ENCODE measurements at regions not wholly inside any gene's neighbourhood (a gene's known extent, or its start where the extent isn't known, plus 50 kb on each side); places are given as distances from the start of the nearest gene placed in this dataset.

DNA sequence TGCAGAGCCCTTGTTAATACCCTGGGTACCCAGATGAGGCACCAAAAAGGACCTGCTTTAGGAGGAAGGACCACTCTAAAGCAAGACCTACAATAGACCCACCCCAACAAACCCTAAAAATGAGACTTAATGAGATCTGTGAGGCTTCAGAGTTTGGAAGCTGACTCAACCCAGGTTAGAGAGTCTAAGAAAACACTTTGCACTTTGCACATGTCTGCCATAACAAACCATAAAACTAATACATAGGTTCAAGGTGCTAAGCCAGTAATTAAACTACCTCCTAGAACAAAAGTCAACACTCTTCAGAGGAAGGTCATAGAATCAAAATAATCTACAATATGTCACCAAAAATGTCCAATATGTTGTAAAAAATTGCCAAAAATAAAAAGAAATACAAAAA is 124.7 kb upstream of the C1orf21 start:
- TF ChIP-seq POLR2AphosphoS5 (IDR thresholded peaks at IDR 0.05) (no peak), CTCF (IDR thresholded peaks at IDR 0.05) (no peak)

Measured in suprapubic skin (tissue), 3 donors.